DOHH2 (cell line): ENCODE measurements at regions not wholly inside any gene's neighbourhood (a gene's known extent, or its start where the extent isn't known, plus 50 kb on each side); places are given as distances from the start of the nearest gene placed in this dataset.

Experiments used
- H3F3A ChIP-seq: fragments of 200-600 bp; sonication (generic), shearing (Covaris generic); 2 replicates; pipeline ENCODE4 v1.6.0; 2016; ENCODE audit warnings: antibody characterized with exemption, mild to moderate bottlenecking; ENCODE audit not compliant: control insufficient read depth, insufficient read depth
- H3K27ac ChIP-seq: fragments of 200-600 bp; sonication (generic); 2 replicates; pipeline ENCODE4 v1.5.1; 2014; ENCODE audit warnings: low read depth, mild to moderate bottlenecking, low read length, moderate library complexity
- H3K27me3 ChIP-seq: fragments of 200-600 bp; sonication (generic); 2 replicates; pipeline ENCODE4 v1.6.1; 2014; ENCODE audit warnings: mild to moderate bottlenecking, low read length, mixed read lengths; ENCODE audit not compliant: control insufficient read depth
- H3K36me3 ChIP-seq: fragments of 200-600 bp; sonication (generic); 2 replicates; pipeline ENCODE4 v1.6.1; 2014; ENCODE audit warnings: mild to moderate bottlenecking, low read length, moderate library complexity, mixed read lengths; ENCODE audit not compliant: control insufficient read depth
- H3K4me1 ChIP-seq: fragments of 200-600 bp; sonication (generic); 2 replicates; pipeline ENCODE4 v1.6.1; 2014; ENCODE audit warnings: mild to moderate bottlenecking, low read length, mixed read lengths; ENCODE audit not compliant: control insufficient read depth
- H3K4me2 ChIP-seq: fragments of 200-600 bp; sonication (generic); 2 replicates; pipeline ENCODE4 v1.6.0; 2014; ENCODE audit warnings: mild to moderate bottlenecking, low read length, moderate library complexity
- H3K4me3 ChIP-seq: fragments of 200-600 bp; sonication (generic); 2 replicates; pipeline ENCODE4 v1.5.1; 2014; ENCODE audit warnings: mild to moderate bottlenecking, low read length, mixed read lengths
- H3K79me2 ChIP-seq: fragments of 200-600 bp; sonication (generic); 2 replicates; pipeline ENCODE4 v1.6.1; 2014; ENCODE audit warnings: mild to moderate bottlenecking, low read length, mixed read lengths; ENCODE audit not compliant: control insufficient read depth
- H3K9me2 ChIP-seq: fragments of 200-600 bp; sonication (generic); replicated peaks from 2 replicates; pipeline ENCODE4 v1.6.1; 2014; ENCODE audit warnings: mild to moderate bottlenecking, low read length, mixed read lengths; ENCODE audit not compliant: control insufficient read depth
- H3K9me3 ChIP-seq: fragments of 200-600 bp; sonication (generic); 2 replicates; pipeline ENCODE4 v1.6.1; 2014; ENCODE audit warnings: antibody characterized with exemption, low read length, mixed read lengths; ENCODE audit not compliant: control insufficient read depth, insufficient read depth
- H4K20me1 ChIP-seq: fragments of 200-600 bp; sonication (generic); 2 replicates; pipeline ENCODE4 v1.6.0; 2014; ENCODE audit warnings: low read depth, mild to moderate bottlenecking, antibody characterized with exemption, low read length, moderate library complexity; ENCODE audit not compliant: control insufficient read depth, insufficient read depth
- CTCF ChIP-seq: fragments of 200-600 bp; sonication (generic); IDR thresholded peaks from one replicate; pipeline ENCODE4 v1.5.1; 2014; ENCODE audit warnings: antibody characterized with exemption, mild to moderate bottlenecking, low read depth, low read length; ENCODE audit not compliant: poor library complexity, severe bottlenecking
- EZH2phosphoT487 ChIP-seq: fragments of 200-600 bp; sonication (generic); IDR thresholded peaks from 2 replicates; pipeline ENCODE4 v1.6.1; 2017; ENCODE audit warnings: borderline replicate concordance, mild to moderate bottlenecking, antibody characterized with exemption, low read length, moderate library complexity, mixed read lengths

DNA sequence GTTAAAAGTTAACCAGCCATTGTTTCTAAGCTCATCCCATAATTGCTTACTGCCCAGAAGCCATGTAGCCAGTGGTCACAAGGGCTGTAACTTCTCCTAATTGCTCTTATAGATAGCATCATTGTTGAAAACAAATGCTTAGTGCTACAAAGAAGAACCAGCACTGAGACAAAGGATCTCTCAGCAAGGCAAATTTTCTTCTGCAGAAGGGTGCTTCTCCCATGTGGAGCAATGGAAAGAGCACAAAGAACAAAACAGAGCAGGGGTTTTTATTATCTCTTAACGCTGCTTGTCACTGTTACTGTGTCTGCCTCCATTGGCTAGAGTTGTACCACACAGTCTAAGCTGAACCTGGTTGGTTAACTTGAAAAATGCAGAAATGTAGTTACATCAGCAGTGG lies 1036.8 kb downstream of the UQCRFS1 start:
- Histone ChIP-seq H3K27me3 (no peaks in the 10 kb centered on the region), H3K4me1 (no peaks in the 10 kb centered on the region)
- TF ChIP-seq CTCF (no peak), EZH2phosphoT487 (no peak)

DNA sequence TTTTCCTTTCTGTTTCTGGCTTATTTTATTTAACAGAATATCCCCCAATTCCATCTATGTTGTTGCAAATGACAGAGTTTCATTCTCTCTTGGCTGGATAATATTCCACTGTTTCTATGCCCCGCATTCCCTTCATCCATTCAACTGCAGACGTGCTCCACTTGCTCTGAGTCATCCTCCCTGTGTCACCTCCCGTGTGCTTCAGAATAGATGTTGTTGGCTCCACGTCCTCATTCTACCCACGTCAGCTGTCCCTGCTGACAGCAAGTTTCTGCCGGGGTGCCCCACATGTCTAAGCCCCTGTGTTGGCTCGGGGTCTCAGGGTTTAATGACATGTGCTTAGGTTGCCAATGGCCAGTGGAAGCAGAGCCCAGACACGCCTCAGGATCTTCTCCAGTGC lies 1041.0 kb downstream of the UQCRFS1 start:
- Histone ChIP-seq H3K9me3 (peaks cover 7% of the 10 kb centered on the region; the same call in 1 of the 2 replicates), H3K4me2 (no peak overlapping the region), H4K20me1 (no peaks in the 10 kb centered on the region), H3K4me3 (no peak overlapping the region), H3K27ac (no peak overlapping the region), H3K9me2 (no peaks in the 10 kb centered on the region), H3K36me3 (no peaks in the 10 kb centered on the region), H3K27me3 (no peaks in the 10 kb centered on the region), H3F3A (no peaks in the 10 kb centered on the region), H3K79me2 (no peaks in the 10 kb centered on the region), H3K4me1 (no peaks in the 10 kb centered on the region)
- TF ChIP-seq CTCF = no peak
- TF ChIP-seq EZH2phosphoT487 = no peak

More for the DNA sequence above, 1036.8 kb downstream of the UQCRFS1 start:
- H3F3A ChIP-seq = no peaks in the 10 kb centered on the region
- no peak overlapping the region for H3K27ac ChIP-seq
- no peak overlapping the region for H3K4me3 ChIP-seq
- no peak overlapping the region for H3K4me2 ChIP-seq
- H3K79me2 ChIP-seq = no peaks in the 10 kb centered on the region
- H3K9me3 ChIP-seq = peaks cover 7% of the 10 kb centered on the region; the same call in 1 of the 2 replicates
- H3K36me3 ChIP-seq = no peaks in the 10 kb centered on the region
- no peaks in the 10 kb centered on the region for H4K20me1 ChIP-seq
- no peaks in the 10 kb centered on the region for H3K9me2 ChIP-seq

DNA sequence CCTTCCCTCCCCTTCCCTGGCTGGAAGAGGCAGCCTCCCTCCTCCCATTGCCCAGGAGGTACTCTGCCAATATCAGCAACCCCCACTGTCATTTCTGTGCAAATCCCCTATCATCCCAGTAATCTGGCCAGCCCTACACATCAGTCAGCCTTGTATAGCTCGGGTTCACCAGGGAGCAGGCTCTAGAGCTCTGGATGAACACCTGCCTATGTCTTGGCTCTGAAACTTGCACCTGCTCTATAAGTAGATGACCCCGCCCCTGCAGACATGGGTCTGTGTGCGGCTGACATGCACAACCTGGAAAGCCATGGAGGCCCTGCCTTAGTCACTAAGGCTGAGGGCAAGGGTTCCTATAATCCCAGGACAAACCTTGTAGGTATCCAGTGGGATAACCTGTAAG lies 1042.9 kb downstream of the UQCRFS1 start:
- no peak overlapping the region for H3K4me2 ChIP-seq
- TF ChIP-seq CTCF (no peak), EZH2phosphoT487 (no peak)
- no peaks in the 10 kb centered on the region for H3K36me3 ChIP-seq
- no peak overlapping the region for H3K4me3 ChIP-seq
- H3K9me3 ChIP-seq = peaks cover 3% of the 10 kb centered on the region; the same call in 1 of the 2 replicates
- H3K27ac ChIP-seq = no peak overlapping the region
- no peaks in the 10 kb centered on the region for H3K9me2 ChIP-seq
- H3F3A ChIP-seq = no peaks in the 10 kb centered on the region
- H4K20me1 ChIP-seq = no peaks in the 10 kb centered on the region
- no peaks in the 10 kb centered on the region for H3K27me3 ChIP-seq
- H3K4me1 ChIP-seq = no peaks in the 10 kb centered on the region
- no peaks in the 10 kb centered on the region for H3K79me2 ChIP-seq
